GM12874 (cell line): ENCODE measurements at regions not wholly inside any gene's neighbourhood (a gene's known extent, or its start where the extent isn't known, plus 50 kb on each side); places are given as distances from the start of the nearest gene placed in this dataset.

Experiments
- TF ChIP-seq, protein P1 (sequence below): IDR thresholded peaks from 2 replicates; pipeline ENCODE4 v1.5.1; 2011; ENCODE audit warnings: low read depth, mild to moderate bottlenecking, control low read depth, low read length, moderate library complexity; ENCODE audit not compliant: insufficient read depth

- TF ChIP-seq, protein P1, sequence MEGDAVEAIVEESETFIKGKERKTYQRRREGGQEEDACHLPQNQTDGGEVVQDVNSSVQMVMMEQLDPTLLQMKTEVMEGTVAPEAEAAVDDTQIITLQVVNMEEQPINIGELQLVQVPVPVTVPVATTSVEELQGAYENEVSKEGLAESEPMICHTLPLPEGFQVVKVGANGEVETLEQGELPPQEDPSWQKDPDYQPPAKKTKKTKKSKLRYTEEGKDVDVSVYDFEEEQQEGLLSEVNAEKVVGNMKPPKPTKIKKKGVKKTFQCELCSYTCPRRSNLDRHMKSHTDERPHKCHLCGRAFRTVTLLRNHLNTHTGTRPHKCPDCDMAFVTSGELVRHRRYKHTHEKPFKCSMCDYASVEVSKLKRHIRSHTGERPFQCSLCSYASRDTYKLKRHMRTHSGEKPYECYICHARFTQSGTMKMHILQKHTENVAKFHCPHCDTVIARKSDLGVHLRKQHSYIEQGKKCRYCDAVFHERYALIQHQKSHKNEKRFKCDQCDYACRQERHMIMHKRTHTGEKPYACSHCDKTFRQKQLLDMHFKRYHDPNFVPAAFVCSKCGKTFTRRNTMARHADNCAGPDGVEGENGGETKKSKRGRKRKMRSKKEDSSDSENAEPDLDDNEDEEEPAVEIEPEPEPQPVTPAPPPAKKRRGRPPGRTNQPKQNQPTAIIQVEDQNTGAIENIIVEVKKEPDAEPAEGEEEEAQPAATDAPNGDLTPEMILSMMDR, result no peak
These were observed 740.7 kb upstream of the AUTS2 start for GRCh38 chr7:68857571-68857970.

- TF ChIP-seq, protein P1, result no peak
These were observed 739.8 kb upstream of the AUTS2 start for GRCh38 chr7:68858497-68858896.

GRCh38 chr7:68861171-68861570 is 737.1 kb upstream of the AUTS2 start:
- TF ChIP-seq, protein P1, result no peak

GRCh38 chr7:68862261-68862660 is 736.0 kb upstream of the AUTS2 start:
- TF ChIP-seq, protein P1, result no peak

DNA sequence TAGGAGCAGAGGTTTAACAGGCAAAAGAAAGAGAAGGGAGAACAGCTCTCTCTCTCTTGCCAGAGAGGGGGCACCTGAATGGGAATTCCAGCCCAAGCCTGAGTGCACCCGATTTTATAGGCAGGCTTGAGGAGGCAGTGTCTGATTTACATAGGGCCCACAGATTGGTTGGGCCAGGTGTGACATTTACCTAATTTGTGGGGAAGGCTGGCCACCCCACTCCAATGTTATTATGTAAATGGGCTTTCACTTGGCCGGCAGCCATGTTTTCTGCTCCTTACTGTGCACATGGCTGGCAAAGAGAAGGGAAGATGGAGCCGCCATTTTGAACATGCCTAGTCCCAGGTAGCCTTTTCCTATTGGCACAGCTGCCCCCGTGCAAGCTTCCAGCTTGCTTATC is 735.5 kb upstream of the AUTS2 start:
- TF ChIP-seq, protein P1, result no peak

- TF ChIP-seq, protein P1, result no peak
These were observed 732.7 kb upstream of the AUTS2 start for GRCh38 chr7:68865351-68866199.

DNA sequence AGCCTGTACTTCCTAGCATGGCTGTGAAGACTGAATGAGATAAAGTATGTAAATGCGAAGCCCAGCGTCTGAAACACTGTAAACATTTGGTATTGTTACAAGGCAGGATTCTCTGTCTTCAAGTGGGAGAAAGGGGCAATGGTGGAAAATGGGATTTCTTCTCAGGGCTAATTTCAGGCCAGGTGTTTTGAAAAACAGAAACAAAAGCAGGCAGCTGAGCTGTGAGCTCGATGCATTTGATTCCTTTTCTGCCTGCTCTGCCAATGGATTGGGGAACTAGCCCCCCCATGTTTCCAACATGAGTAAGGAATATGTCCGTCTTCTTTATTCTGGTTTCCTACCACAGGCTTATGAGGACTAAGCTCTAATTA is 732.1 kb upstream of the AUTS2 start:
- TF ChIP-seq, protein P1, result no peak
